Activated CD8-positive, alpha-beta memory T cell treated with anti-CD3 and anti-CD28 coated beads, Interleukin-2, amount 50 U/mL, for 24 hours (primary cell): ENCODE measurements at regions not wholly inside any gene's neighbourhood (a gene's known extent, or its start where the extent isn't known, plus 50 kb on each side); places are given as distances from the start of the nearest gene placed in this dataset.
"Not testable (repeated sequence)": the region's sequence is repeated elsewhere in the genome, so short reads cannot be mapped to it uniquely, and the experiment has no call there.

Source experiments
- DNase-seq: peaks from one replicate; pipeline ENCODE4 v3.0.0-alpha.2; 2020; ENCODE audit errors: extremely low read depth

GRCh38 chr2:35314049-35314448, 1041.5 kb upstream of the CRIM1 start:
- no peak for DNase-seq

GRCh38 chr2:35301369-35301768, 1054.2 kb upstream of the CRIM1 start:
- no peak for DNase-seq

- DNase-seq: no peak
Measured at GRCh38 chr2:35298493-35298892, 1057.1 kb upstream of the CRIM1 start.

- DNase-seq: no peak
Measured at GRCh38 chr2:35297403-35297802, 1058.2 kb upstream of the CRIM1 start.

GRCh38 chr2:35294636-35295263, 1060.8 kb upstream of the CRIM1 start:
- no peak for DNase-seq

GRCh38 chr2:35293261-35293660, 1062.3 kb upstream of the CRIM1 start:
- no peak for DNase-seq

- no peak for DNase-seq
Measured at GRCh38 chr2:35292199-35292598, 1063.4 kb upstream of the CRIM1 start.

GRCh38 chr2:35281702-35282101, 1073.9 kb upstream of the CRIM1 start:
- no peak for DNase-seq

- DNase-seq: no peak
Measured at GRCh38 chr2:35255826-35256225, 1099.8 kb upstream of the CRIM1 start.

GRCh38 chr2:35251156-35251555, 1104.4 kb upstream of the CRIM1 start:
- DNase-seq: no peak

- no peak for DNase-seq
Measured at GRCh38 chr2:35246702-35247101, 1108.9 kb upstream of the CRIM1 start.

- DNase-seq: no peak
Measured at GRCh38 chr2:35228584-35228983, 1127.0 kb upstream of the CRIM1 start.

GRCh38 chr2:35220461-35220860, 1135.1 kb upstream of the CRIM1 start:
- DNase-seq: no peak

- no peak for DNase-seq
Measured at GRCh38 chr2:35204881-35205280, 1150.7 kb upstream of the CRIM1 start.

- no peak for DNase-seq
Measured at GRCh38 chr2:35204323-35204722, 1151.3 kb upstream of the CRIM1 start.

- DNase-seq: no peak
Measured at GRCh38 chr2:35199298-35199697, 1156.3 kb upstream of the CRIM1 start.

GRCh38 chr2:35185861-35186412, 1169.6 kb upstream of the CRIM1 start:
- DNase-seq: no peak

- DNase-seq: no peak
Measured at GRCh38 chr2:35184471-35184870, 1171.1 kb upstream of the CRIM1 start.

- not testable (repeated sequence) for DNase-seq
Measured at GRCh38 chr2:35176726-35177125, 1178.9 kb upstream of the CRIM1 start.

- DNase-seq: no peak
Measured at GRCh38 chr2:35174845-35175244, 1180.7 kb upstream of the CRIM1 start.

- no peak for DNase-seq
Measured at GRCh38 chr2:35172687-35173086, 1182.9 kb upstream of the CRIM1 start.

- no peak for DNase-seq
Measured at GRCh38 chr2:35168351-35168750, 1187.2 kb upstream of the CRIM1 start.

GRCh38 chr2:35163948-35164347, 1191.6 kb upstream of the CRIM1 start:
- no peak for DNase-seq

GRCh38 chr2:35160871-35161270, 1194.7 kb upstream of the CRIM1 start:
- no peak for DNase-seq
